GM23338 (cell line): ENCODE measurements at regions not wholly inside any gene's neighbourhood (a gene's known extent, or its start where the extent isn't known, plus 50 kb on each side); places are given as distances from the start of the nearest gene placed in this dataset.

Experiments used
- ATAC-seq: fragments of 200-7000 bp; cut with Tn5 transposase; 3 replicates; pipeline ENCODE4 v1.9.1; 2020
- DNase-seq: peaks from one replicate; pipeline ENCODE4 v3.0.0-alpha.2; 2015; ENCODE audit warnings: low spot score
- H2AFZ ChIP-seq: fragments of 200-600 bp; sonication (generic); 2 replicates; pipeline ENCODE4 v1.8.0; 2016; ENCODE audit warnings: antibody characterized with exemption, mild to moderate bottlenecking, moderate library complexity
- H3F3A ChIP-seq: fragments of 200-600 bp; sonication (generic); replicated peaks from 2 replicates; pipeline ENCODE4 v1.8.0; 2017; ENCODE audit warnings: antibody characterized with exemption, mixed run types, low read depth
- H3K27ac ChIP-seq: fragments of 200-600 bp; sonication (generic); 2 replicates; pipeline ENCODE4 v1.6.1; 2016; ENCODE audit warnings: low read depth
- H3K27me3 ChIP-seq: fragments of 200-600 bp; sonication (generic); 2 replicates; pipeline ENCODE4 v1.8.0; 2016; ENCODE audit warnings: mild to moderate bottlenecking, mixed run types, moderate library complexity; ENCODE audit not compliant: insufficient read depth
- H3K36me3 ChIP-seq: fragments of 200-600 bp; sonication (generic); 2 replicates; pipeline ENCODE4 v1.8.0; 2016; ENCODE audit warnings: mild to moderate bottlenecking; ENCODE audit not compliant: insufficient read depth
- H3K4me1 ChIP-seq: fragments of 200-600 bp; sonication (generic); 2 replicates; pipeline ENCODE4 v1.8.0; 2016; ENCODE audit warnings: mild to moderate bottlenecking, moderate library complexity; ENCODE audit not compliant: insufficient read depth
- H3K4me2 ChIP-seq: fragments of 200-600 bp; sonication (generic); 2 replicates; pipeline ENCODE4 v1.7.1; 2017; ENCODE audit warnings: mixed run types
- H3K4me3 ChIP-seq: fragments of 200-600 bp; sonication (generic); 2 replicates; pipeline ENCODE4 v1.6.1; 2016; ENCODE audit warnings: mixed run types
- H3K79me2 ChIP-seq: fragments of 200-600 bp; sonication (generic); replicated peaks from 2 replicates; pipeline ENCODE4 v1.8.0; 2017; ENCODE audit warnings: mild to moderate bottlenecking; ENCODE audit not compliant: insufficient read depth
- H3K9me2 ChIP-seq: fragments of 200-600 bp; sonication (generic); 2 replicates; pipeline ENCODE4 v1.8.0; 2017; ENCODE audit not compliant: insufficient read depth
- H4K20me1 ChIP-seq: fragments of 200-600 bp; sonication (generic); replicated peaks from 2 replicates; pipeline ENCODE4 v1.8.0; 2017; ENCODE audit warnings: mild to moderate bottlenecking; ENCODE audit not compliant: insufficient read depth
- H3K27ac Mint-ChIP-seq: 2 replicates; pipeline ENCODE4 v1.8.0; 2020; ENCODE audit warnings: inconsistent platforms, mild to moderate bottlenecking, moderate library complexity, mixed read lengths
- H3K27me3 Mint-ChIP-seq: 3 replicates; pipeline ENCODE4 v1.8.0; 2022; ENCODE audit warnings: low read depth, mild to moderate bottlenecking, moderate library complexity, mixed read lengths, inconsistent platforms; ENCODE audit not compliant: insufficient read depth, poor library complexity
- H3K36me3 Mint-ChIP-seq: 3 replicates; pipeline ENCODE4 v1.8.0; 2021; ENCODE audit warnings: low read depth, mild to moderate bottlenecking, inconsistent platforms, moderate library complexity, mixed read lengths
- H3K4me1 Mint-ChIP-seq: 3 replicates; pipeline ENCODE4 v1.8.0; 2020; ENCODE audit warnings: mild to moderate bottlenecking, inconsistent platforms, mixed read lengths
- H3K4me3 Mint-ChIP-seq: 3 replicates; pipeline ENCODE4 v1.8.0; 2021; ENCODE audit warnings: moderate library complexity, mild to moderate bottlenecking, inconsistent platforms, mixed read lengths
- H3K9me3 Mint-ChIP-seq: 3 replicates; pipeline ENCODE4 v1.8.0; 2020; ENCODE audit warnings: moderate library complexity, mild to moderate bottlenecking, inconsistent platforms, mixed read lengths
- EZH2 ChIP-seq: fragments of 200-600 bp; sonication (generic); IDR thresholded peaks from one replicate; pipeline ENCODE4 v1.8.0; 2017; ENCODE audit warnings: antibody characterized with exemption, mild to moderate bottlenecking, low read depth; ENCODE audit not compliant: unreplicated experiment
- EZH2phosphoT487 ChIP-seq: fragments of 200-600 bp; sonication (generic); IDR thresholded peaks from one replicate; pipeline ENCODE4 v1.8.1; 2018; ENCODE audit warnings: antibody characterized with exemption; ENCODE audit not compliant: unreplicated experiment
- NANOG ChIP-seq: IDR thresholded peaks from 2 replicates; pipeline ENCODE4 v1.6.1; 2016; ENCODE audit warnings: antibody characterized with exemption, borderline replicate concordance
- POLR2AphosphoS5 ChIP-seq: IDR thresholded peaks from 2 replicates; pipeline ENCODE4 v1.6.1; 2016; ENCODE audit warnings: antibody characterized with exemption, low read depth
- TF ChIP-seq, protein P1 (sequence below): IDR thresholded peaks from 2 replicates; pipeline ENCODE4 v1.6.1; 2016; ENCODE audit warnings: antibody characterized with exemption
- TF ChIP-seq, protein P2 (sequence below): fragments of 250-450 bp; sonication (Bioruptor Pico); IDR thresholded peaks from 2 replicates; pipeline ENCODE4 v1.5.0; 2020; ENCODE audit warnings: mild to moderate bottlenecking, moderate library complexity

GRCh38 chr2:16565481-16565880 is 100.2 kb downstream of the CYRIA start:
- H3K27me3 ChIP-seq = no peaks in the 10 kb centered on the region
- H3K36me3 ChIP-seq = no peaks in the 10 kb centered on the region
- H3K4me1 Mint-ChIP-seq = peaks cover 2% of the 10 kb centered on the region; the same call in 2 of the 3 replicates
- TF ChIP-seq, protein P1, sequence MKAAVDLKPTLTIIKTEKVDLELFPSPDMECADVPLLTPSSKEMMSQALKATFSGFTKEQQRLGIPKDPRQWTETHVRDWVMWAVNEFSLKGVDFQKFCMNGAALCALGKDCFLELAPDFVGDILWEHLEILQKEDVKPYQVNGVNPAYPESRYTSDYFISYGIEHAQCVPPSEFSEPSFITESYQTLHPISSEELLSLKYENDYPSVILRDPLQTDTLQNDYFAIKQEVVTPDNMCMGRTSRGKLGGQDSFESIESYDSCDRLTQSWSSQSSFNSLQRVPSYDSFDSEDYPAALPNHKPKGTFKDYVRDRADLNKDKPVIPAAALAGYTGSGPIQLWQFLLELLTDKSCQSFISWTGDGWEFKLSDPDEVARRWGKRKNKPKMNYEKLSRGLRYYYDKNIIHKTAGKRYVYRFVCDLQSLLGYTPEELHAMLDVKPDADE = no peak
- TF ChIP-seq POLR2AphosphoS5 = no peak
- TF ChIP-seq EZH2 = no peak
- TF ChIP-seq, protein P2, sequence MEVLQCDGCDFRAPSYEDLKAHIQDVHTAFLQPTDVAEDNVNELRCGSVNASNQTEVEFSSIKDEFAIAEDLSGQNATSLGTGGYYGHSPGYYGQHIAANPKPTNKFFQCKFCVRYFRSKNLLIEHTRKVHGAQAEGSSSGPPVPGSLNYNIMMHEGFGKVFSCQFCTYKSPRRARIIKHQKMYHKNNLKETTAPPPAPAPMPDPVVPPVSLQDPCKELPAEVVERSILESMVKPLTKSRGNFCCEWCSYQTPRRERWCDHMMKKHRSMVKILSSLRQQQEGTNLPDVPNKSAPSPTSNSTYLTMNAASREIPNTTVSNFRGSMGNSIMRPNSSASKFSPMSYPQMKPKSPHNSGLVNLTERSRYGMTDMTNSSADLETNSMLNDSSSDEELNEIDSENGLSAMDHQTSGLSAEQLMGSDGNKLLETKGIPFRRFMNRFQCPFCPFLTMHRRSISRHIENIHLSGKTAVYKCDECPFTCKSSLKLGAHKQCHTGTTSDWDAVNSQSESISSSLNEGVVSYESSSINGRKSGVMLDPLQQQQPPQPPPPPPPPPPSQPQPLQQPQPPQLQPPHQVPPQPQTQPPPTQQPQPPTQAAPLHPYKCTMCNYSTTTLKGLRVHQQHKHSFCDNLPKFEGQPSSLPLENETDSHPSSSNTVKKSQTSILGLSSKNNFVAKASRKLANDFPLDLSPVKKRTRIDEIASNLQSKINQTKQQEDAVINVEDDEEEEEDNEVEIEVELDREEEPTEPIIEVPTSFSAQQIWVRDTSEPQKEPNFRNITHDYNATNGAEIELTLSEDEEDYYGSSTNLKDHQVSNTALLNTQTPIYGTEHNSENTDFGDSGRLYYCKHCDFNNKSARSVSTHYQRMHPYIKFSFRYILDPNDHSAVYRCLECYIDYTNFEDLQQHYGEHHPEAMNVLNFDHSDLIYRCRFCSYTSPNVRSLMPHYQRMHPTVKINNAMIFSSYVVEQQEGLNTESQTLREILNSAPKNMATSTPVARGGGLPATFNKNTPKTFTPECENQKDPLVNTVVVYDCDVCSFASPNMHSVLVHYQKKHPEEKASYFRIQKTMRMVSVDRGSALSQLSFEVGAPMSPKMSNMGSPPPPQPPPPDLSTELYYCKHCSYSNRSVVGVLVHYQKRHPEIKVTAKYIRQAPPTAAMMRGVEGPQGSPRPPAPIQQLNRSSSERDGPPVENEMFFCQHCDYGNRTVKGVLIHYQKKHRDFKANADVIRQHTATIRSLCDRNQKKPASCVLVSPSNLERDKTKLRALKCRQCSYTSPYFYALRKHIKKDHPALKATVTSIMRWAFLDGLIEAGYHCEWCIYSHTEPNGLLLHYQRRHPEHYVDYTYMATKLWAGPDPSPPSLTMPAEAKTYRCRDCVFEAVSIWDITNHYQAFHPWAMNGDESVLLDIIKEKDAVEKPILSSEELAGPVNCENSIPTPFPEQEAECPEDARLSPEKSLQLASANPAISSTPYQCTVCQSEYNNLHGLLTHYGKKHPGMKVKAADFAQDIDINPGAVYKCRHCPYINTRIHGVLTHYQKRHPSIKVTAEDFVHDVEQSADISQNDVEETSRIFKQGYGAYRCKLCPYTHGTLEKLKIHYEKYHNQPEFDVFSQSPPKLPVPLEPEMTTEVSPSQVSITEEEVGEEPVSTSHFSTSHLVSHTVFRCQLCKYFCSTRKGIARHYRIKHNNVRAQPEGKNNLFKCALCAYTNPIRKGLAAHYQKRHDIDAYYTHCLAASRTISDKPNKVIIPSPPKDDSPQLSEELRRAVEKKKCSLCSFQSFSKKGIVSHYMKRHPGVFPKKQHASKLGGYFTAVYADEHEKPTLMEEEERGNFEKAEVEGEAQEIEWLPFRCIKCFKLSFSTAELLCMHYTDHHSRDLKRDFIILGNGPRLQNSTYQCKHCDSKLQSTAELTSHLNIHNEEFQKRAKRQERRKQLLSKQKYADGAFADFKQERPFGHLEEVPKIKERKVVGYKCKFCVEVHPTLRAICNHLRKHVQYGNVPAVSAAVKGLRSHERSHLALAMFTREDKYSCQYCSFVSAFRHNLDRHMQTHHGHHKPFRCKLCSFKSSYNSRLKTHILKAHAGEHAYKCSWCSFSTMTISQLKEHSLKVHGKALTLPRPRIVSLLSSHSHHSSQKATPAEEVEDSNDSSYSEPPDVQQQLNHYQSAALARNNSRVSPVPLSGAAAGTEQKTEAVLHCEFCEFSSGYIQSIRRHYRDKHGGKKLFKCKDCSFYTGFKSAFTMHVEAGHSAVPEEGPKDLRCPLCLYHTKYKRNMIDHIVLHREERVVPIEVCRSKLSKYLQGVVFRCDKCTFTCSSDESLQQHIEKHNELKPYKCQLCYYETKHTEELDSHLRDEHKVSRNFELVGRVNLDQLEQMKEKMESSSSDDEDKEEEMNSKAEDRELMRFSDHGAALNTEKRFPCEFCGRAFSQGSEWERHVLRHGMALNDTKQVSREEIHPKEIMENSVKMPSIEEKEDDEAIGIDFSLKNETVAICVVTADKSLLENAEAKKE (CRISPR knock-in tag) = no peak
- no peak for TF ChIP-seq EZH2phosphoT487
- TF ChIP-seq NANOG = no peak
- H3K79me2 ChIP-seq = no peaks in the 10 kb centered on the region
- H2AFZ ChIP-seq = no peak overlapping the region
- DNase-seq (no peak), ATAC-seq (no peak)
- no peak overlapping the region for H3K4me3 ChIP-seq
- 0 out of 2 replicates have a peak, but pooled peaks cover 5% of the 10 kb centered on the region for H3K9me2 ChIP-seq
- no peak overlapping the region for H3K4me2 ChIP-seq
- H3F3A ChIP-seq = no peaks in the 10 kb centered on the region
- no peak overlapping the region for H3K27ac ChIP-seq
- H3K36me3 Mint-ChIP-seq = no peaks in the 10 kb centered on the region
- H3K27ac Mint-ChIP-seq = no peak overlapping the region
- no peaks in the 10 kb centered on the region for H3K4me1 ChIP-seq
- H3K27me3 Mint-ChIP-seq = peaks cover 2% of the 10 kb centered on the region
- no peaks in the 10 kb centered on the region for H3K9me3 Mint-ChIP-seq
- H3K4me3 Mint-ChIP-seq = no peak overlapping the region
- H4K20me1 ChIP-seq = no peaks in the 10 kb centered on the region
